ENCODE measurements at regions not wholly inside any gene's neighbourhood (a gene's known extent, or its start where the extent isn't known, plus 50 kb on each side); places are given as distances from the start of the nearest gene placed in this dataset.

GRCh38 chr2:217216316-217216715 lies 356.5 kb upstream of the TNP1 start:
- intact Hi-C loops (cut with micrococcal nuclease; ENCODE audit: unreplicated experiment) = no loop called here
- H3K4me3 ChIP-seq (ENCODE audit: low read depth, low read length, poor library complexity, severe bottlenecking) = no peak overlapping the region
- BruUV-seq (replicated peaks) = no TSS peak
- no peak for DNase-seq (ENCODE audit: low spot score)
- CTCF ChIA-PET = no interaction called here
- no peaks in the 10 kb centered on the region for H3K4me1 ChIP-seq (ENCODE audit: insufficient read depth, low read length, poor library complexity, severe bottlenecking)
- no peak overlapping the region for H3K27ac ChIP-seq (ENCODE audit: low read depth, low read length, poor library complexity, severe bottlenecking)
- H3K9me3 ChIP-seq (ENCODE audit: low read depth, low read length, poor library complexity, severe bottlenecking) = no peaks in the 10 kb centered on the region
- no peak for TF ChIP-seq CTCF (conservative IDR thresholded peaks at IDR 0.05; ENCODE audit: low read depth, low read length)
- no peak for TF ChIP-seq EZH2 (IDR thresholded peaks at IDR 0.05; ENCODE audit: borderline replicate concordance, low read depth, low read length, poor library complexity, severe bottlenecking)
- no peaks in the 10 kb centered on the region for H3K36me3 ChIP-seq (ENCODE audit: insufficient read depth, low read length, poor library complexity, severe bottlenecking)
- H3K27me3 ChIP-seq (replicated peaks; ENCODE audit: insufficient read depth, low read depth, low read length, poor library complexity) = no peaks in the 10 kb centered on the region
- POLR2A ChIA-PET (ENCODE audit: low non-redundant PET) = no interaction called here

GRCh38 chr2:217215877-217216276 lies 356.0 kb upstream of the TNP1 start:
- intact Hi-C loops (cut with micrococcal nuclease; ENCODE audit: unreplicated experiment) = no loop called here
- ChIA-PET POLR2A (ENCODE audit: low non-redundant PET) (no interaction called here), CTCF (no interaction called here)
- H3K9me3 ChIP-seq (ENCODE audit: low read depth, low read length, poor library complexity, severe bottlenecking) = no peaks in the 10 kb centered on the region
- no TSS peak for BruUV-seq (replicated peaks)
- H3K4me3 ChIP-seq (ENCODE audit: low read depth, low read length, poor library complexity, severe bottlenecking) = no peak overlapping the region
- H3K27ac ChIP-seq (ENCODE audit: low read depth, low read length, poor library complexity, severe bottlenecking) = no peak overlapping the region
- DNase-seq (ENCODE audit: low spot score) = no peak
- no peaks in the 10 kb centered on the region for H3K27me3 ChIP-seq (replicated peaks; ENCODE audit: insufficient read depth, low read depth, low read length, poor library complexity)
- TF ChIP-seq EZH2 (IDR thresholded peaks at IDR 0.05; ENCODE audit: borderline replicate concordance, low read depth, low read length, poor library complexity, severe bottlenecking) (no peak), CTCF (conservative IDR thresholded peaks at IDR 0.05; ENCODE audit: low read depth, low read length) (no peak)
- no peaks in the 10 kb centered on the region for H3K36me3 ChIP-seq (ENCODE audit: insufficient read depth, low read length, poor library complexity, severe bottlenecking)
- H3K4me1 ChIP-seq (ENCODE audit: insufficient read depth, low read length, poor library complexity, severe bottlenecking) = no peaks in the 10 kb centered on the region

GRCh38 chr2:217208867-217209266 lies 349.0 kb upstream of the TNP1 start:
- Histone ChIP-seq H3K9me3 (ENCODE audit: low read depth, low read length, poor library complexity, severe bottlenecking) (no peaks in the 10 kb centered on the region), H3K4me1 (ENCODE audit: insufficient read depth, low read length, poor library complexity, severe bottlenecking) (peaks cover 11% of the 10 kb centered on the region), H3K27me3 (replicated peaks; ENCODE audit: insufficient read depth, low read depth, low read length, poor library complexity) (no peaks in the 10 kb centered on the region), H3K27ac (ENCODE audit: low read depth, low read length, poor library complexity, severe bottlenecking) (no peak overlapping the region), H3K36me3 (ENCODE audit: insufficient read depth, low read length, poor library complexity, severe bottlenecking) (no peaks in the 10 kb centered on the region), H3K4me3 (ENCODE audit: low read depth, low read length, poor library complexity, severe bottlenecking) (no peak overlapping the region)
- ChIA-PET POLR2A (ENCODE audit: low non-redundant PET) (no interaction called here), CTCF (no interaction called here)
- no peak for TF ChIP-seq CTCF (conservative IDR thresholded peaks at IDR 0.05; ENCODE audit: low read depth, low read length)
- TF ChIP-seq EZH2 (IDR thresholded peaks at IDR 0.05; ENCODE audit: borderline replicate concordance, low read depth, low read length, poor library complexity, severe bottlenecking) = no peak
- intact Hi-C loops (cut with micrococcal nuclease; ENCODE audit: unreplicated experiment) = no loop called here
- BruUV-seq (replicated peaks) = no TSS peak
- DNase-seq (ENCODE audit: low spot score) = no peak
